Fibroblast of upper back skin (primary cell): ENCODE measurements at regions not wholly inside any gene's neighbourhood (a gene's known extent, or its start where the extent isn't known, plus 50 kb on each side); places are given as distances from the start of the nearest gene placed in this dataset.
"Not testable (repeated sequence)": the region's sequence is repeated elsewhere in the genome, so short reads cannot be mapped to it uniquely, and the experiment has no call there.

ENCODE experiments used
- DNase-seq: peaks from one replicate; pipeline ENCODE4 v3.0.0-alpha.2; 2013

- peak; percentile 28 for DNase-seq
Observed at GRCh38 chr21:23686737-23687523, 1920.4 kb downstream of the MRPL39 start.

GRCh38 chr21:23684431-23684830 is 1922.8 kb downstream of the MRPL39 start:
- DNase-seq = no peak

DNA sequence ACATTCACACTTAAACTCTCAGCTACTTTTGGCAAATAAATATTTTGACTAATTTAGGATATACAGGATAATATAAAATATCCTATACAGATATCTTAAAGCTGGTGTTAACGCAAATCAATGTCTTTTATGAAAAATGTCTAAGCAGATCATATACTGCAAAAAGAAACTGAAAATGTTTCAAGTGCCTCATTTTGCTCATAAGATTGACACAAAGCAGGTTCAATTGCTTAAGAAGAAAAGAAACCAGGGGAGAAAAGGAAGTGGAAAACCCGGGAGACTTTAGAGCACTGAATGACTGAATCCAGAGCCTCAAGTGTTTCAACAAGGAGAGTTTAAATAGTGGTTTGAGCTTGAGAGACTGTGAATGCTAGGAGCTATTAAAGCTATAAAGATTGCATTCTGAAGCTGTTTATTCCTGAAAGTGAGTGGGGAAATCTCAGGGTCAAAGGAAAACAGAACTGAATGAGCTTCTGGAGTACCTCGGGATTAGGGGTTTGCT is 1943.0 kb downstream of the MRPL39 start:
- DNase-seq = no peak

DNA sequence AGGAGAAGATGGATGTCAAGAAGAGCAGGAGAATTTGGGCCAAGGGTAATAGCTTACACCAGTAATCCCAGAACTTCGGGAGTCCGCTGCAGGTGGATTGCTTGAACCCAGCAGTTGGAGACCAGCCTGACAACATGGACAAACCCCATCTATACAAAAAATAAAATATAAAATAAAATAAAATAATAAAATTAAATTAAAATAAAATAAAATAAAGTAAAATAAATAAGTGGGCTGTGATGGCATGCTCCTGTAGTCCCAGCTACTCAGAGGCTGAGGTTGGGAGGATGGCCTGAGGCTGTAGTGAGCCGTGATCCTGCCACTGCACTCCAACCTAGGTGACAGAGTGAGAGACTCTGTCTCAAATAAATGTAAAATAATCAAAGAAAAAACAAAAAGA is 1946.7 kb downstream of the MRPL39 start:
- no peak for DNase-seq

GRCh38 chr21:23644768-23645167 is 1962.5 kb downstream of the MRPL39 start:
- DNase-seq = no peak

DNA sequence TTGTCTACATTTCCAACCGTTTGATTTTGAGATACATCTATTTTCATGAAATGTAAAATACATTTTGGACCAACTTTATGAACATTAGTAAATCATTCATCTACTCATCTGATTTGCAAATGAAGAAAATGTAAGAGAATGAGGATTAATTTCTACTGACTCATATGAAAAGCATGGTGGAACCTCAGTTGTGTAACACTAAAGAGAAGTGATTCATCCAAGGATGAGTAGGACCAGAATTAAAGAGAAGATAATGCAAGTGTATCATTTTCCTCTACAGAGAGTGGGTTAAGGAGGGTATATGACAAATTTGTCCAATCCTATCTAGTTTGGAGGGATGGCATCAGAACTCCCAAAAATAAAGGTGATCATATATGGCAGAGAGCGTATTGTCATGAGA is 1967.6 kb downstream of the MRPL39 start:
- DNase-seq = peak; percentile 23

DNA sequence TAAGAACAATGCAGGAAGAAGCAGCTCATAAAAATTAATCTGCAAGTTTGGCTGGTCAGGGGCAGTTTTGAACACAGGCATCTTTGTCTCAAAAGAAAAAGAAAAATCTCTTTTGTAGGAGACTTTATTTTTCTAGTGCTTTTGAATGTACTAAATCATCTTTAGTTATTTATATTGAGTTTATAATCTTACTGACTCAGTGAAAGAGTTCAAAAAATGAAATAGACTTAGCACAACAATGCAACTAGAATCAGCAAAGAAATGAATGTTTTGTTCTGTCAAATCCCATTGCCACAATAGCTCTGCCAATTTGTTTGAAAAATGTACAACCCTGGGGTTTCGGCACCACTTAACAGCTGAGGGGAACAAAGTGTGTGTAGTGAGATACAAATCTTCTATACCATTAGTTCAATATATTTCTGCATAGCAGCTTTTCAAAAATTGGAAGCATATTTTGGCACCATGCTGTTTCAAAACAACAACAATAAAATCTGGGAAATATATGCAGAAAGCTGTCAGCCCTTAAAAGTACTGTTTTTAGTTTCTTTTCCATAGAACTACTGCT is 1969.1 kb downstream of the MRPL39 start:
- no peak for DNase-seq

GRCh38 chr21:23633447-23633940 is 1973.8 kb downstream of the MRPL39 start:
- DNase-seq = no peak

- no peak for DNase-seq
Observed at GRCh38 chr21:23624281-23624680, 1983.0 kb downstream of the MRPL39 start.

GRCh38 chr21:23613014-23613413 is 1994.3 kb downstream of the MRPL39 start:
- DNase-seq = no peak

- no peak for DNase-seq
Observed at GRCh38 chr21:23612210-23612609, 1995.1 kb downstream of the MRPL39 start.

DNA sequence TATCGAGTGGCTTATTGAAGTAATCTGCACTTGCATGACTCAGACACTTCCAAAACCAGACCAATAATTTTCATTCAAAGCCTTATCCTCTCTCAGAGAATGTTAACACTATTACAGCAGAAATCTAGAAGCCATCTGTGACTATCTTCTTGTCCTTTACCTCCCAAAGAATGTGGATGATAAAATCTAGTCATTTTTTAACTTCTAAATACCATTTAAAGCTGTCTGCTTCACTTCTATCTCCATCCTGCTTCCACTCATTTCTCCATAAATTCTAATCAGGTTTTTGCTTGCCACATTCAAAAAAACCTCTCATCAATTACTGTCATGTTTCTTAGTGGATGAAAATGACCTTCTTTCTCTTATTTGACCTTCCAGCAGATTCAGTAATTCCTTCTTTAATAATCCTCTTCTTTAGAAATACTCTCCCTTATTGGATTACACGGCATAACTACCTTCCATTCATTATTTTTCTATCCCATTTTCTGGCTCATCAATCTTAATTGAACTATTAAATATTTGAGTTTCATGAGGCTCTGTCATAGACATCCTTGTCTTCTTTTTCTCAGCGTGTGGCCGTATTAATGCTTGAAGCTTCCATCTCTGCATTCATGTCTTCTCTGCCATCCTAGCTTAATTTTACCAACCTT is 1999.4 kb downstream of the MRPL39 start:
- no peak for DNase-seq

- DNase-seq = no peak
Observed at GRCh38 chr21:23601549-23601948, 2005.7 kb downstream of the MRPL39 start.

DNA sequence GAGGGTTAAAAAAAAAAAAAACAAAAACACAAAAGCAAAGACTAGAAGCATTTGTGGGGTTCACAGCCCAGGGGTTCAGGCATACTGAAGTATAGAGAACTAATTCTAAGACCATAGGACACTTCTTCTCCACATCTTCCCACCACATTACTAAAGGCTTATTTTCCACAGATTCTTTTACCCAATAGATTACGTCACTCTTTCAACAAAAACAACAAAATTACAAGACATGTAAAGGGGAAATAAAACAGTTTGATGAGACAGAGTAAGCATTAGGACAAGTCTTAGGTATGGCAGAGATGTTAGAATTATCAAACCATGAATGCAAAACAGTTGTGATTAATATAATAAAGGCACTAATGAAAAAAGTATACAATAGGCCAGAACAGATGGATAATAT is 2013.7 kb downstream of the MRPL39 start:
- no peak for DNase-seq

DNA sequence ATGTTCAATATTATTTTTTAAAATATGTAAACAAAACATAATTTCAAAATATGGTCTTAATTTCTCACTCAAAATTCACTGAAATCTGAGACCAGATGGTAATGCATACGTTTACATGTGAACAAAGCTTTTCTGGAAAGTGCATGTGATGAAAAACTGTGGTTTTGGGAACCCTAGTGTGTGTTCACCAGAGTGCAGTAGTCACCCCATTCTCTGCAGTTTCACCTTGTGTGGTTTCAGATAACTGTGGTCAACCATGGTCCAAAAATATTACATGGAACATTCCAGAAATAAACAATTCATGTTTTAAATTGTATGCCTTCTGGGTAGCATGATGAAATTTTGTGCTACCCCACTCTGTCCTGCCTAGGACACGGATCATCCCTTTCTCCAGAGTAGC is 2021.9 kb downstream of the MRPL39 start:
- peak; percentile 1 for DNase-seq

- no peak for DNase-seq
Observed at GRCh38 chr21:23579573-23579972, 2027.7 kb downstream of the MRPL39 start.

DNA sequence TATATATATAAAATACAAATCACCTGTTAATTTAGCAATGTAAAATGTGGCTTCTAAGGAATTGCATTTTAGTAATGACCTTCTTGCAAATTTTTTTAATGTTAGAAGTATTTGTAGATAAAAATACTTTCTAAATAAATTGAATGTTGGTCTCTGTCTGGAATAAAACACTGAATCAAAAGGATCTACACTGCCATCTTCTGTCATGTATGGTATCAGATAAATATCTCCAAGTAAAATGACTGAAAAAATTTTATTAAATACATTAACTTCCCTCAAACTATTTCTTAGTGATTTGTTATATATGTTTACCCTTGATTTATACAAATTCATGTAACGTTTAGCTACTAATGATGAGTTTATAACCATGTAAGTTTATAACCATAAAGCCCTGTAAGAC is 2029.3 kb downstream of the MRPL39 start:
- no peak for DNase-seq

DNA sequence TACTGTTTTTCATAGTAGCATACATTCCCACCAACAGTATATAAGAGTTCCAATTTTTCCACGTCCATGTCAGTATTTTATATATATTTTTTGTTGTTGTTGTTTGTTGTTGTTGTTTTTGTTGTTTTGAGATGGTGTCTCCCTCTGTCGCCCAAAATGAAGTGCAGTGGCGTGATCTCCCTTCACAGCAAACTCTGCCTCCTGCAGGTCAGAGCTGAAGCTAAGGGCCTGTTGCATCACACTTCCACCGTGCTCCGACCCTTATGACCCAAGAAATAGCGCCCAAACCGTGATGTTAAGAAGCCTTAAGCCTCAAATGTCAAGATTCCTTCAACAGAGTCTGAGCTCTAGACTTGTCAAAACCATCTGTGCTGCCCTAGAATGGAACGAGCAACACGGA is 2032.3 kb downstream of the MRPL39 start:
- DNase-seq = no peak

DNA sequence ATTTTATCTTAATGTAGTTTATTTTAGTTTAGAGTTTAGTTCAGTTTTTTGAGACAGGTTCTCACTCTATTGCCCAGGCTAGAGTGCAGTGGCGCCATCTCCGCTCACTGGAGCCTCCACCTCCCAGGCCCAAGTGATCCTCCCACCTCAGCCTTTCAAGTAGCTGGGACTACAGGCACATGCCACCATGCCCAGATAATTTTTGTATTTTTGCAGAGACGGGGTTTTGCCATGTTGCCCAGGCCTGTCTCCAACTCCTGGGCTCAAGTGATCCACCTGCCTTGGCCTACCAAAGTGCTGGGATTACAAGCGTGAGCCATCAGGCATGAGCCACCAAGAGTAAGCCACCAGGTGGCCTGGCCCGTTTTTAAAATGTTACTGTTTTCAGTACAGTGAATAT is 2058.4 kb downstream of the MRPL39 start:
- DNase-seq = not testable (repeated sequence)

DNA sequence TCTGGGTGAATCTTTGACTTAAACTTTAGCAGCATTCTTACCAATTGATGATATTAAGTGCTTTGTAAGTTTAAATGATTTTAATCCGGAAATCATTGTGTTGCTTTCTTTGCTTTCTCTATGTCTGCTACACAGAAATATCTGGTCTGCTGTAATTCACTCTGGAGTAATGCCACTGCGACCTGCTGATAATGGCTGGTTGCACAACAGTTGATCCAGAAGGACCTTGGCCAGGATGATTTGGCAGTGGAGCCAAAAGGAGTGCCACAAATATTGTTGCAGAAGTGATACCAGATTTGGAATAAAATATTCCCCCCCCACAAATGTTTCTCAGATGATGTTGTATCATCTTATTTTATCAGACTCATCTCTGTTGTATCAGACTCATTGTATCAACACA is 2063.9 kb downstream of the MRPL39 start:
- DNase-seq = no peak

DNA sequence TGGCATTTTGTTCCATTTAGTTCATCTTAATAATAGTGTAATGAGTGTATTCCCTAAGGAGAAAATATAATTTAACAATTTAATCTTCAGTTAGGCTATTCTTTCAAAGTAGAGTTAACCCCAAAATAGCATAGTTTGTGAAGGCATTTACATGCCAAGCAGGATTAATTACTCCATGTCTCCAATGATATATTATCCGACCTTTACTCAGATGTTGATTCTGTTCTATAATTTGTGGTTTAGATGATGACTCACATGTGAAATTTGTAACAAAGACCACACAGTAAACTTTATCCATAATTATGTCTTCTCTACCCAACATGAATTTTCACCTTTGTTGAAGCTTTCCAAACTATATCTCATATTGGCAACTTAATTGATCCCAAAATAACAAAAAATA is 2065.2 kb downstream of the MRPL39 start:
- no peak for DNase-seq

DNA sequence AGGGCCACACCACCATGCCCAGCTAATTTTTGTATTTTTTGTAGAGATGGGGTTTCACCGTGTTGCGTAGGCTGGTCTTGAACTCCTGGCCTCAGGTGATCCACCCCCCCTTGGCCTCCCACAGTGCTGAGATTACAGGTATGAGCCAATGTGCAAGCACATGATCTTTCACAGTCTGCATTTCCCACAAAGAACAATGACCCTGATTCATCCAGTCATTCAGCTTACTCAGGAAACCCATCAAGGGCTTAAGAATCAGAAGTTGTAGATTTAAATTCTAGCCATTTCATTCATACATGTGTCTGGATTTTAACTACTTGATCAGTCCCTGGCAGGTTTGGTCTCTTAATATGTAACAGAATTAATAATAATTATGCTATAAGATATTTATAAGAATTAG is 2065.7 kb downstream of the MRPL39 start:
- no peak for DNase-seq

DNA sequence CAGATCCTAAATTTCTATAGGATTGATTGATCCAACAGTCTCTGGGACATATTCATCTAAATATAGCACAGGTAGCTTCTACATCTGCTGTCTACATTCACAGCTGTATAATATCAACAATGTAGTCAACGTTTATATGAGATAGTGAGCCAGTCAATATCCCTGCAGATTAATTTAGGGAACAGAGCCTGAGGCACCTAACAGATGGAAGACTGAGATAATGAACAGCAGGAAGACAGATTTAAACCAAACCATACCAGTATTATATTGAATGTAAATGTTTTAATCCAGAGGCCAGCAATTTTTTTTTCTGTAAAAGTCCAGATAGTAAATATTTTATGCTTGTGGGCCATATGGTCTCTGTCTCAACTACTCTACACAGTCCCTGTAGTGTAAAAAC is 2072.4 kb downstream of the MRPL39 start:
- no peak for DNase-seq

DNA sequence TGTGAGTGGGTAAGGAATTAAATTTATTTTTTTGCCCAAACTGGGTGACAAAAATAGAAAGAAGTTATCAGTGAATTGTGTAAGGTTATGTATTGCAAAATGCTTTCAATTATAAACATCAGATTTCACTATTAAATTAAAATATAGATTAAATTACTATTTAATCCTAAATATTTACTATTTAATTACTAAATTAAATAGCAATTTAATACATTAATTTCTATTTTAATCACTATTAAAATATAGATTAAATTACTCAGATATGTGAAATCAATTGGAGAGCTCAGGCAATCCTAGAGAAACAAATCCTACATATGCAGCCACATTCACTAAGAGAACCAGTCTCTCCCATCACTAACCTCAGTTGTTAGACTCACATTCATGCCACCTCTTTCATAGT is 2075.8 kb downstream of the MRPL39 start:
- DNase-seq = no peak
